ENCODE measurements at regions not wholly inside any gene's neighbourhood (a gene's known extent, or its start where the extent isn't known, plus 50 kb on each side); places are given as distances from the start of the nearest gene placed in this dataset.

DNA sequence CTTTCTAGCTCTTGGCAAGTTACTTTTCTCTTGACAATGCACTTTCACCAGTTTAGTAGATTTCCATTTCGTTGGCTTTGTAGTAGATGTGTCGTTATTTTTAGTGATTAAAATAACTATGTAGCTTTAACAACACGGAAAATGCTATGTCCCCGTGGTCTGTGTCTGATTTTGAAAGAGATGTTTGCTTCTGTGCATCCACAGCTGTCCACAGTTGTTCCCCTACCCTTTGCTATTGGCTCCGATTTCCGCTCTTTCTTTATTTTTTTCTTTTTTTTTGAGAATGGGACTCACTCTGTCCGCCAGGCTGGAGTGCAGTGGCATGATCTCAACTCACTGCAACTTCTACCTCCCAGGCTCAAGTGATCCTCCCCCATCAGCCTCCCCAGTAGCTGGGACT lies 533.9 kb downstream of the IRX1 start:
- no peak for ATAC-seq (ENCODE audit: insufficient number of reproducible peaks, low FRiP score, low read depth)
- Histone ChIP-seq H3K27me3 (replicated peaks; ENCODE audit: insufficient read depth) (no peaks in the 10 kb centered on the region), H3K9me3 (no peaks in the 10 kb centered on the region), H3K36me3 (no peaks in the 10 kb centered on the region), H3K4me1 (ENCODE audit: control insufficient read depth in 1 of 2, low read depth in 2 of 2) (no peaks in the 10 kb centered on the region), H3K4me3 (no peak overlapping the region), H3K27ac (no peak overlapping the region)
- DNase-seq (ENCODE audit: low spot score) = no peak
- TF ChIP-seq, protein P1, sequence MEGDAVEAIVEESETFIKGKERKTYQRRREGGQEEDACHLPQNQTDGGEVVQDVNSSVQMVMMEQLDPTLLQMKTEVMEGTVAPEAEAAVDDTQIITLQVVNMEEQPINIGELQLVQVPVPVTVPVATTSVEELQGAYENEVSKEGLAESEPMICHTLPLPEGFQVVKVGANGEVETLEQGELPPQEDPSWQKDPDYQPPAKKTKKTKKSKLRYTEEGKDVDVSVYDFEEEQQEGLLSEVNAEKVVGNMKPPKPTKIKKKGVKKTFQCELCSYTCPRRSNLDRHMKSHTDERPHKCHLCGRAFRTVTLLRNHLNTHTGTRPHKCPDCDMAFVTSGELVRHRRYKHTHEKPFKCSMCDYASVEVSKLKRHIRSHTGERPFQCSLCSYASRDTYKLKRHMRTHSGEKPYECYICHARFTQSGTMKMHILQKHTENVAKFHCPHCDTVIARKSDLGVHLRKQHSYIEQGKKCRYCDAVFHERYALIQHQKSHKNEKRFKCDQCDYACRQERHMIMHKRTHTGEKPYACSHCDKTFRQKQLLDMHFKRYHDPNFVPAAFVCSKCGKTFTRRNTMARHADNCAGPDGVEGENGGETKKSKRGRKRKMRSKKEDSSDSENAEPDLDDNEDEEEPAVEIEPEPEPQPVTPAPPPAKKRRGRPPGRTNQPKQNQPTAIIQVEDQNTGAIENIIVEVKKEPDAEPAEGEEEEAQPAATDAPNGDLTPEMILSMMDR (IDR thresholded peaks at IDR 0.05) = no peak

DNA sequence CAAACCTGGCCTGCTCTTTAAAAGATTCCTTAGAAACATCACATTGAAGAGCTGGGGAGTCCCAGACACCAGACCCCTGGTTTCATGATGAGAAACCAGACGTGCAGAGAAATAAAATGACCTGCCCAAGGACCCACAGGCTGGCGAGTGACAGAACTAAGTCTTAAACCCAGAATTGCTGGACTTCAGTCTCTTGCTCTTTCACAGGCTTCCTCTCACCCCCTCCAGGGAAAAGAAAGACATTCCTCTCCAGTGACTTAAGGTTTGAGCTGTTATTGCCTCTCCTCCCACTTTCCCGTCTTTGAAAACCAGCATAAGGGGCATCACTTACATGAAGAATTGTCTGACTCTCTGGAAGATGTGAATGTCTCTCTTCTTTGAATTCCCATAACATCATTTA lies 535.2 kb downstream of the IRX1 start:
- no peak overlapping the region for H3K4me3 ChIP-seq
- no peaks in the 10 kb centered on the region for H3K27me3 ChIP-seq (replicated peaks; ENCODE audit: insufficient read depth)
- no peaks in the 10 kb centered on the region for H3K9me3 ChIP-seq
- TF ChIP-seq, protein P1 (IDR thresholded peaks at IDR 0.05) = no peak
- H3K4me1 ChIP-seq (ENCODE audit: control insufficient read depth in 1 of 2, low read depth in 2 of 2) = no peaks in the 10 kb centered on the region
- no peak overlapping the region for H3K27ac ChIP-seq
- no peak for ATAC-seq (ENCODE audit: insufficient number of reproducible peaks, low FRiP score, low read depth)
- no peak for DNase-seq (ENCODE audit: low spot score)
- no peaks in the 10 kb centered on the region for H3K36me3 ChIP-seq

DNA sequence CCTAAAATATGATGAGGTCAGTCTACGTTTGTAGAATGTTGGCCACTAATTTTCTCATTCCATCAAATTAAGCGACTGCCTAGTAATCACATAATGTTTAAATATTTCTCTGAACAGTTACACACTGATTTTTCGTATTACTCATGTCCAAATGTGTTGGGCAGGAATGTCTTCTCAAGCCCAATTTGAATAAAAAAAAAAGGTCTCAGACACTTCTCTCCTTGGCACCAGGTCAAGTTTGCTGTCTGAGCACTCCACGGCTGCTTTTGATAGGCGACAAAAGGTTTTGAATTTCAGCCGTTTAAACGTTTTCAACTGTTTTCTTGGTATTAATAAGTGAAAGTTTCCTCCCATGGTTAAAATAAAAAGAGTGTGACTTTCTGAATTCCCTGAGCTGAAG lies 542.1 kb downstream of the IRX1 start:
- DNase-seq (ENCODE audit: low spot score) (no peak), ATAC-seq (ENCODE audit: insufficient number of reproducible peaks, low FRiP score, low read depth) (no peak)
- H3K9me3 ChIP-seq = no peaks in the 10 kb centered on the region
- H3K27me3 ChIP-seq (replicated peaks; ENCODE audit: insufficient read depth) = no peaks in the 10 kb centered on the region
- no peaks in the 10 kb centered on the region for H3K36me3 ChIP-seq
- TF ChIP-seq, protein P1 (IDR thresholded peaks at IDR 0.05) = no peak
- no peaks in the 10 kb centered on the region for H3K4me1 ChIP-seq (ENCODE audit: control insufficient read depth in 1 of 2, low read depth in 2 of 2)
- no peak overlapping the region for H3K27ac ChIP-seq
- no peak overlapping the region for H3K4me3 ChIP-seq

DNA sequence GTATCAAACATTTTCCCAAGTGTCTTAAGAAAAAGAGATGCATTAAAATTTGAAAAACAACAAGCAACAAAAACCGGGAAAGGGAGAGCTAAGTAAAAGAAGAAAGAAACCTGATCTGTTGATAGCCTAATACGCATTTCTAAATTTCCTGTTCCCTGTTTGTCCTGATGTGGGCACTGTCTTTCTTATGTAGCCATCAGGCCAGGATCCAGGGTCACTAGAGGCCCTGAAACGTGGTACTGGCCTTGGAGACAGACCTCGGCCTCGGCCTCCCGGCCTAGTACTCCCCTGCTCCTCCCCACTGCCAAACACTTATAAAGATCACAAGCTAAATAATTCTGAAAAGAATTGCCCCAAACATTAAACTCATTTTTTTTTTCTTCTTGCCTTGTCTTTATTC lies 547.2 kb downstream of the IRX1 start:
- Histone ChIP-seq H3K27me3 (replicated peaks; ENCODE audit: insufficient read depth) (no peaks in the 10 kb centered on the region), H3K4me3 (no peak overlapping the region), H3K4me1 (ENCODE audit: control insufficient read depth in 1 of 2, low read depth in 2 of 2) (no peaks in the 10 kb centered on the region), H3K9me3 (no peaks in the 10 kb centered on the region), H3K27ac (no peak overlapping the region), H3K36me3 (no peaks in the 10 kb centered on the region)
- TF ChIP-seq, protein P1 (IDR thresholded peaks at IDR 0.05) = no peak
- no peak for DNase-seq (ENCODE audit: low spot score)
- no peak for ATAC-seq (ENCODE audit: insufficient number of reproducible peaks, low FRiP score, low read depth)

DNA sequence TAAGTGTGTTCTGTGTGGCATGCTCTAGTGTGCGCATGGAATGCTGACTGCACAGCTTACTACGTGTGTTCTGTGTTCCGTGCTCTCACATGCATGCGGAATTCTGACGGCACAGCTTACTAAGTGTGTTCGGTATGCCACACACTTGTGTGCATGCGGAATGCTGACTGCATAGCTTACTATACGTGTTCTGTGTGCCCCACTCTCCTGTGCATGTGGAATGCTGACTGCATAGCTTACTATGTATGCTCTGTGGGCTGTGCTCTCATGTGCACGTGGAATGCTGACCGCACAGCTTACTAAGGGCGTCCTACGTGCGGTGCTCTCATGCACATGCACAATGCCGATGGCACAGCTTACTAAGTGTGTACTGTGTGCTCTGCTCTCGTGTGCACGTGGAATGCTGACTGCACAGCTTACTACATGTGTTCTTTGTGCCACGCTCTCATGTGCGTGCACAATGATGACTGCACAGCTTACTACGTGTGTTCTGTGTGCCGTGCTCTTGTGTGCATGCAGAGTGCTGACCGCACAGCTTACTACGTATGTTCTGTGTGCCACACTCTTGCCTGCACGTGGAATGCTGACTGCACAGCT lies 548.9 kb downstream of the IRX1 start:
- no peaks in the 10 kb centered on the region for H3K27me3 ChIP-seq (replicated peaks; ENCODE audit: insufficient read depth)
- no peak for ATAC-seq (ENCODE audit: insufficient number of reproducible peaks, low FRiP score, low read depth)
- TF ChIP-seq, protein P1 (IDR thresholded peaks at IDR 0.05) = no peak

More for the DNA sequence above, 548.9 kb downstream of the IRX1 start:
- no peak for DNase-seq (ENCODE audit: low spot score)
- Histone ChIP-seq H3K4me3 (no peak overlapping the region), H3K27ac (no peak overlapping the region), H3K36me3 (no peaks in the 10 kb centered on the region), H3K9me3 (no peaks in the 10 kb centered on the region), H3K4me1 (ENCODE audit: control insufficient read depth in 1 of 2, low read depth in 2 of 2) (no peaks in the 10 kb centered on the region)

Measured in thoracic aorta (tissue), 2 donors.